ENCODE measurements at regions not wholly inside any gene's neighbourhood (a gene's known extent, or its start where the extent isn't known, plus 50 kb on each side); places are given as distances from the start of the nearest gene placed in this dataset.

GRCh38 chr2:21420553-21421335 is 297.0 kb downstream of the TDRD15 start:
- ATAC-seq: no peak
- Mint-ChIP-seq H3K36me3 (no peaks in the 10 kb centered on the region), H3K27ac (no peak overlapping the region), H3K9me3 (peaks cover 8 to 17% of the 10 kb centered on the region in 2 donors)
- no peak for DNase-seq (ENCODE audit: low spot score in 2 of 2)

- no peak for ATAC-seq
- H3K36me3 Mint-ChIP-seq: no peaks in the 10 kb centered on the region
- H3K9me3 Mint-ChIP-seq: peaks cover 8 to 17% of the 10 kb centered on the region in 2 donors
- peak in 1 of 2 donors; percentile 31 for DNase-seq (ENCODE audit: low spot score in 2 of 2)
- no peak overlapping the region for H3K27ac Mint-ChIP-seq
Measured at GRCh38 chr2:21422050-21422449, 298.3 kb downstream of the TDRD15 start.

- no peak overlapping the region for H3K27ac Mint-ChIP-seq
- no peaks in the 10 kb centered on the region for H3K36me3 Mint-ChIP-seq
- ATAC-seq (no peak), DNase-seq (ENCODE audit: low spot score in 2 of 2) (no peak)
- H3K9me3 Mint-ChIP-seq: peaks cover 12 to 21% of the 10 kb centered on the region in 2 donors
Measured at GRCh38 chr2:21422724-21423522, 299.2 kb downstream of the TDRD15 start.

GRCh38 chr2:21423854-21424253 is 300.1 kb downstream of the TDRD15 start:
- Mint-ChIP-seq H3K9me3 (peaks cover 13 to 23% of the 10 kb centered on the region in 2 donors), H3K27ac (no peak overlapping the region), H3K36me3 (no peaks in the 10 kb centered on the region)
- DNase-seq (ENCODE audit: low spot score in 2 of 2) (no peak), ATAC-seq (no peak)

GRCh38 chr2:21424375-21424774 is 300.6 kb downstream of the TDRD15 start:
- Mint-ChIP-seq H3K9me3 (peaks cover 16 to 23% of the 10 kb centered on the region in 2 donors), H3K27ac (no peak overlapping the region), H3K36me3 (no peaks in the 10 kb centered on the region)
- no peak for ATAC-seq
- no peak for DNase-seq (ENCODE audit: low spot score in 2 of 2)

GRCh38 chr2:21427606-21428005 is 303.8 kb downstream of the TDRD15 start:
- H3K36me3 Mint-ChIP-seq: peaks cover 0 to 6% of the 10 kb centered on the region in 2 donors
- peaks cover 18 to 23% of the 10 kb centered on the region in 2 donors for H3K9me3 Mint-ChIP-seq
- DNase-seq (ENCODE audit: low spot score in 2 of 2) (no peak), ATAC-seq (no peak)
- H3K27ac Mint-ChIP-seq: no peak overlapping the region

- no peak for DNase-seq (ENCODE audit: low spot score in 2 of 2)
- Mint-ChIP-seq H3K27ac (no peak overlapping the region), H3K9me3 (peaks cover 17 to 18% of the 10 kb centered on the region in 2 donors), H3K36me3 (peaks cover 0 to 6% of the 10 kb centered on the region in 2 donors)
- ATAC-seq: no peak
Measured at GRCh38 chr2:21428754-21429153, 305.0 kb downstream of the TDRD15 start.

GRCh38 chr2:21429747-21430146 is 306.0 kb downstream of the TDRD15 start:
- no peak for ATAC-seq
- H3K9me3 Mint-ChIP-seq: peaks cover 13 to 14% of the 10 kb centered on the region in 2 donors

GRCh38 chr2:21431078-21431477 is 307.3 kb downstream of the TDRD15 start:
- H3K27ac Mint-ChIP-seq: no peak overlapping the region

More at GRCh38 chr2:21429747-21430146, 306.0 kb downstream of the TDRD15 start:
- Mint-ChIP-seq H3K36me3 (peaks cover 0 to 6% of the 10 kb centered on the region in 2 donors), H3K27ac (no peak overlapping the region)
- DNase-seq (ENCODE audit: low spot score in 2 of 2): no peak

GRCh38 chr2:21438949-21439348 is 315.2 kb downstream of the TDRD15 start:
- no peak for ATAC-seq
- DNase-seq (ENCODE audit: low spot score in 2 of 2): no peak
- H3K9me3 Mint-ChIP-seq: peaks cover 13 to 16% of the 10 kb centered on the region in 2 donors
- H3K27ac Mint-ChIP-seq: no peak overlapping the region
- no peaks in the 10 kb centered on the region for H3K36me3 Mint-ChIP-seq

More at GRCh38 chr2:21431078-21431477, 307.3 kb downstream of the TDRD15 start:
- Mint-ChIP-seq H3K36me3 (peaks cover 0 to 6% of the 10 kb centered on the region in 2 donors), H3K9me3 (peaks cover 13 to 14% of the 10 kb centered on the region in 2 donors)
- ATAC-seq: no peak
- no peak for DNase-seq (ENCODE audit: low spot score in 2 of 2)

GRCh38 chr2:21441442-21441841 is 317.7 kb downstream of the TDRD15 start:
- no peak for DNase-seq (ENCODE audit: low spot score in 2 of 2)
- no peak for ATAC-seq
- no peak overlapping the region for H3K27ac Mint-ChIP-seq
- H3K9me3 Mint-ChIP-seq: peaks cover 19 to 20% of the 10 kb centered on the region in 2 donors
- H3K36me3 Mint-ChIP-seq: no peaks in the 10 kb centered on the region

- H3K36me3 Mint-ChIP-seq: no peaks in the 10 kb centered on the region
- ATAC-seq (no peak), DNase-seq (ENCODE audit: low spot score in 2 of 2) (no peak)
- H3K27ac Mint-ChIP-seq: no peak overlapping the region
- H3K9me3 Mint-ChIP-seq: peaks cover 20 to 22% of the 10 kb centered on the region in 2 donors
Measured at GRCh38 chr2:21443494-21444105, 319.8 kb downstream of the TDRD15 start.

GRCh38 chr2:21449881-21450280 is 326.1 kb downstream of the TDRD15 start:
- Mint-ChIP-seq H3K9me3 (peaks cover 6 to 14% of the 10 kb centered on the region in 2 donors), H3K36me3 (no peaks in the 10 kb centered on the region), H3K27ac (no peak overlapping the region)
- ATAC-seq: no peak
- DNase-seq (ENCODE audit: low spot score in 2 of 2): no peak

GRCh38 chr2:21451403-21451802 is 327.6 kb downstream of the TDRD15 start:
- H3K36me3 Mint-ChIP-seq: no peaks in the 10 kb centered on the region

GRCh38 chr2:21452263-21452662 is 328.5 kb downstream of the TDRD15 start:
- H3K9me3 Mint-ChIP-seq: peaks cover 4 to 16% of the 10 kb centered on the region in 2 donors
- H3K36me3 Mint-ChIP-seq: no peaks in the 10 kb centered on the region
- ATAC-seq (no peak), DNase-seq (ENCODE audit: low spot score in 2 of 2) (no peak)
- no peak overlapping the region for H3K27ac Mint-ChIP-seq

More at GRCh38 chr2:21451403-21451802, 327.6 kb downstream of the TDRD15 start:
- Mint-ChIP-seq H3K9me3 (peaks cover 3 to 13% of the 10 kb centered on the region in 2 donors), H3K27ac (no peak overlapping the region)
- ATAC-seq (no peak), DNase-seq (ENCODE audit: low spot score in 2 of 2) (no peak)

GRCh38 chr2:21452678-21453077 is 328.9 kb downstream of the TDRD15 start:
- H3K27ac Mint-ChIP-seq: no peak overlapping the region
- peaks cover 4 to 16% of the 10 kb centered on the region in 2 donors for H3K9me3 Mint-ChIP-seq
- ATAC-seq (no peak), DNase-seq (ENCODE audit: low spot score in 2 of 2) (no peak)
- H3K36me3 Mint-ChIP-seq: no peaks in the 10 kb centered on the region

All from activated naive CD4-positive, alpha-beta T cell treated with anti-CD3 and anti-CD28 coated beads, Interleukin-2, amount 50 U/mL, for 72 hours (primary cell).